ENCODE measurements at regions not wholly inside any gene's neighbourhood (a gene's known extent, or its start where the extent isn't known, plus 50 kb on each side); places are given as distances from the start of the nearest gene placed in this dataset.

DNA sequence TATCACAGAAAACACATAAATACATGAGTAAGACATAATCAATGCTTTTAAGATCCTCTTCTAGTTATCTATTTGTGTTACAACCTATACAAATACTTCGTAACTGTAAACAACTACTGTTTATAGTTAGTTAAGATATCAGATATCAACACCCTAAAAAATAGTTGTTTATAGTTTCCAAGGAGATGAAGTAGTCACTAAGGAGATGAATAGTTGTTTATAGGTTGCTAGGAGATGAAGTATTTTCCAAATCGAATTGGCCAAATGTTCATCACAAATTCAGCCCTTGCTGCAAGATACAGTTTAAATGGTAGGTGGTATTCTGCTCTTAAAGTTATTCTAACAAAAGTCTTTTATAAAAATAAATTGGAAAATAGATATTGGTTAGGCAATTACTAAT lies 618.2 kb upstream of the PCDH10 start:
- no peak for DNase-seq (ENCODE audit: low read depth, low spot score)

DNA sequence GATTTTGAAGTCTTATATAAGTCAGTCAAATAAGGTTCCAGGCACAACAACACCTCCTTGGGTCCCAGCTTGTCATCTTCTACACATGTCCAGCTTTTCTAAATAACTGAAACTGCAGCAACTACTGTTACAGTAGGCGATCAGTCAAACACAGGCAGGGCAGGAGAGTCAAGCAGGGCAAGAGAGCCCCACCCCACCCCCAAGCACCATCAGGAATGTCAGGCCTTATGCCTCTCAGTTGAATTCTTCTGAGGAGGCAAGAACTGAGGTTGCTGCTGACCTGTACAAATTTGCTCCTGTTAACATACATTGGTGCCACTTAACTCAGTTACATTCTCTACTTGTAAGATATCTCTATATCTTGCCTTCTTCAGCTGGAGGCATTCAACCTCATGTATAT lies 608.8 kb upstream of the PCDH10 start:
- DNase-seq (ENCODE audit: low read depth, low spot score) = no peak

DNA sequence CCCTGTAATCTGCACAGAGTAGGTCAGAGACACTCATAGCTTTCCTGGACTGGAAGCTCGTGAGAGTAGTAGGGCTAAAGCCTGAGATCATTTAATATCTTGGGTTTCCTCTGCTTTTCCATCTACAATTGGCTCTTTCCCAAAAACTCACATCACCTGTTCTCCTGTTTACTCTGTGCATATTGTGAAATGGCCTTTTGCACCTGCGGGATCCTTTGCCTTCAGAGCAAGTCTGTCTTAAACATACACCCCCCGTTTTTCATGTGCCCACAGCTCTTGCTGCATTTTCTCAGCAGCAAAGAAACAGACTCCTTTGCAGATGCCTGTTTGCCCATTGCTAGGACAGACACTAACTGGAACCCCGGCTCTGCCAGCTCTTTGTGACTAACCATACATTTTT lies 608.3 kb upstream of the PCDH10 start:
- DNase-seq (ENCODE audit: low read depth, low spot score) = no peak

DNA sequence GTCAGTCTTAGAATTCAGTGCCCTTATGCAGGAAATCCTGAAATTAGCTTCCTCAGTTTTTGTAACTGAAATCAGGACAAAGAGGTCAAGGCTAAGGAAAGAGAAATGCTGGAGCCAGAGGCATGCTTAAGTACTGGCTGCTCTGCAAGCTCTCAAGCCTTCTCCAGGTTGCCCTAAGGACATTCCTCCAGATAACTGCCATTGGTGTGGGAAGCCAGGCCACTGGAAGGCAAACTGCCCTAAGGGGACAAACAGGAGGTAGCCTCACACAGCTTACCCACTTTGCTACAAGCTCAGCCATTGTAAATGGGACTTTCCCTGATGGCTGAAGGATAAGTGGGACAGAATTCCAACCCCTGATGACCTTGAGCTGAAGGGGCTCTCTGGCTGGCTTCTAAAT lies 606.9 kb upstream of the PCDH10 start:
- no peak for DNase-seq (ENCODE audit: low read depth, low spot score)

DNA sequence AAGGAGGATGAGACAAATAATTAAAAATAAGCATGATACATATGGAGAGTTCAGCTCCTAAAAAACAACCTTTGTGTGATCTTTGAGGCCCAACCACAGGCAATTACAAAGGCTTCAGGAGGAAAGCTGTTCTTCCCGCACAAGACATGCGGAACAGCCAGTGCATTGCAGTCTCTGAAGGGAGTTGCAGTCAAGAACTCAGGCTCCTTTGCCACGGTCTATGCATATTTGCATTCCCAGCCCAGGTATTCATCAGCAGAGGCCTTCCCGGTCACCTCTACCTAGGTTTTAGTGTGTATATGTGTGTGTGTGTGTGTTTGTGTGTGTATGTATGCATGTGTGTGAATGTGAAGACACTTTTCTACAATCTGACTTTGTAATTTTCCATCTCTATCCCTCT lies 600.6 kb upstream of the PCDH10 start:
- DNase-seq (ENCODE audit: low read depth, low spot score) = no peak

DNA sequence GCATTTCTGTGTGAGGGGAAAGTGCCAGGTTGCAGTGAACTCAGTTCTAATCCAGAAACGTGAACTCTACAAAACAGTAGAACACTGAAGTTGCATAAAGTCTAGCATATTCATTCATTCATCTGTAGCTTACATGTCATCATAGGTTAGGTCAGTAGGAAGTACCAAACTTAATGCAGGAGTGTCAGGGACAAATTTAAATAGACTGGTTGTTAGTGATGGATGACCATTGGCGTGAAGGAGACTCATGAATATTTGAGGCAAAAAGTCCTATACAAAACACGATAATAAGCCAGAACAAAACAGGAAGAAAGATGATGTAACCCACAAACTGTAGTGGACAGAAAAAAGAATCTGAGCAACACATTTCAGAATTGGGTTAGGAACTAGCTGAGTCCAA lies 592.8 kb upstream of the PCDH10 start:
- DNase-seq (ENCODE audit: low read depth, low spot score) = no peak

DNA sequence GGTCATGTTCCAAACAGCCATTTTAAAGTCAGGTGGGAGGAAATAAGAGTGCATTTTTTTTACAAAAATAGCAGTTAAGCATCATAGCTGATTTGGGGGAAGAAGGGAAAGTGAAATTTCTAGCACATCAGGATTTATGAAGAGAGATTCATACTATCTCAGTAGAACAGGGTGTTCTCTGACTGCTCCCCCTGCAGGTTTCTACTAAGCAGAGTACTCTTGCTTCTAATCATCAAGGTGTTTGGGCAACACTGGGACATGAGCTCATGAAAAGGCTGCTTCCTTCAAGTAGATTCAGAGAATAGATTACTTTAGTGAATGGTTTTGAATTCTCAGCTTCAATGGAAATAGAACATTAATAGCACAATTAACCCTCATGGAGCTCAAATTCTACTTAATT lies 591.4 kb upstream of the PCDH10 start:
- DNase-seq (ENCODE audit: low read depth, low spot score) = peak; percentile 17

DNA sequence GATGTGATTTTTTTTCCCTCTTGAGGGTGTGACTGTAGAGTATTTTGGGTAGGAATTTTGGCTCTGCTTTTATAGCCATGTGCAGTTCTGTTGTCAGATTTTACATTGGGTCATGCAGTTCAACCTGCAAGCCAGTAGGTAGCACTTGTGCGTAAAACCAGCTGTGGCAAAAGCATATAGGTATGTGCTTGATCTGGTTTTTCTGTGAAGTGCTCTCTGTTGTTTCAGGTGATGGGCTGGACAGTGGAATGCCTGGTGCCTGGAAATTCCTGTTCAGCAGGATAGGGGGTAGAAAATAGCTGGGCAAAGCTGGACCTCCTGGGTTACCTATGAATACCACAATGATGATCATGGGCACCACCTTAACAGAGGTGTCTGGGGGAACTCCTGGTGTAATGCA lies 584.2 kb upstream of the PCDH10 start:
- no peak for DNase-seq (ENCODE audit: low read depth, low spot score)

DNA sequence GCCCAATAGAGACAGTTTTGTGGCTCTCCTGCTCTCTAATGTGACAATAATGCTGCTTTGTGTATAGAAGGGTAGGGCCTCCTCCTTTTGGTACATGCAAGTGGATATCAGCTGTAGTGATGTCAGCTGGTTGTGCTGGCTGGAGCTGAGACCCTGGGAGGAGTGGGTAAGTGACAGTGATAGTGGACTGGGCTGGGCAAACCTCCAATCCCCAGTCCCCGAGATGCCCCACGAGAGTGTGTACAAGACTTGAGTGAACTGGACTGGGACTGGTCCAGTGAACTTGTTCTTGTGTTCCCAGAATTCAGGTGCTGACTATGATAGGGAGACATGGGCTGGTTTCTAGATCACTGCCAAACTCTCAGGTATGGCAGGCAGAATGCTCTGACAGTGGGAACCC lies 583.6 kb upstream of the PCDH10 start:
- DNase-seq (ENCODE audit: low read depth, low spot score) = no peak

DNA sequence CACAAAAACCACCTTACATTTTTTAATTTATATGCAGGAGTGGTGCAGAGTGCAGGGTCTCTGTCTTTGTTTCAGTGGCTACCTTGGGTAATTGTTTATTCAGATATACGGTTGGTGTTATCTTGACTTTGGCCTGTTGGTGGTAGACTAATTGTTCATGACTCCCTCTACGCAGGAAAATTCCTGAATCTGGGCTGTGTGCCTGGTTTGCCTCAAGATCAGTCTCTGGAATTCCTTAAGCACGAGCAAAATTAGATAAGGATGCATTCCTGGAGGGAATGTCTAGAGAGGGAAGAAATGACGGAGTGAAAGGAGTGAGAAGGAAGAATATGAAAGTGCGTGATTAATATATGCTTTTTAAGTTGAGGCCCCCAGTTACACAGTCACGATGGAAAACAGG lies 576.9 kb upstream of the PCDH10 start:
- no peak for DNase-seq (ENCODE audit: low read depth, low spot score)

DNA sequence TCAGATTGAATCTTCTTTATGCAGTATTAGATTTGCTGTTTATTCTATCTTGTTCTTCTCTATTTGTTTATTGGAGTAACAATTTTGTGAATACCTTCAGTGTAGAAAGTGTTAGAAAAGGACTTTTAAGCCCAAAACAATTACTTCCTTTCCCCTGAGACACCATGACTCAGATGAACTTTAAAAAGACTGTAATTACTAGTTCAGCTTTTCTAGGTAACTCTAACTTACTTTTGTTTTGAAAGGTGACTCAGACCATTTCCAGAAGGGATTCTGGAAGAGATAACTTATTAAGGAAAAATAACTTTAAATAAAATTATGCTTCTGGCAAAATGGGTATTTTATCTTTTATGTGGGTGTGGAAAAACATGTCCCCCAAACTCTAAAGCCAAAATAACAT lies 561.5 kb upstream of the PCDH10 start:
- DNase-seq (ENCODE audit: low read depth, low spot score) = no peak

DNA sequence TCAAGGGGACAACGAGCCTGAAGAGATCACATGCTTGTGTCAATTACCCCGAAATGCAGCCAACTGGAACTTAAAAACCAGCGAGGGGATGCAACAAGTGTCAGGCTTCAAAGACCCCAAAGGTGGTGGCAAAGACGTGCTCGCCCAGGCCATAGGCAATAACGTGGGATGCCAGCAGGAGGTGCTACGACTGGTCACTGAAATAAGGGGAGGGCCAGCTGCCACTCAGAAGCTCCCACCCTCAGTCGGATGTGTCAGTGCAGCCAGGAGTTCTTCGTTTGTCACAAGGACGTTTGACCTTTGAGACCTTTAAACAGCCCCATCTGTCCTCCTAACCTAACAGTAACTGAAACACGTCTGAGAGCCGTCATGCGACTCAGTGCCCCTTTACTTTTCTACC lies 556.8 kb upstream of the PCDH10 start:
- DNase-seq (ENCODE audit: low read depth, low spot score) = no peak

DNA sequence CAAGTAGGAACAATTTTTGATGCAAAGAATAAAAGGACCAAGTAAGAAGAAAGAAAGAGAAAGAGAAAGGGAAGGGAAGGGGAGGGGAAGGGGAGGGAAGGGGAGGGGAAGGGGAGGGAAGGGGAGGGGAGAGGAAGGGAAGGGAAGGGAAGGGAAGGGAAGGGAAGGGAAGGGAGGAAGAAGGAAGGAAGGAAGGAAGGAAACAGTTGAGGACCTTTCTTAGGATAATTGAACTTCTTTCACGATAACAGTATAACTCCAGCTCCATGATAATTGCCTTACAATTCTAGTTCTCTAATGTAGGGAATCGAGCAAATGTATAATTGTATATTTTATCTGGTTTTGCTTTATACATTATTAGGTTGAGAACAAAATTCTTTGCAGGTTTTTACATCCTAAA lies 556.2 kb upstream of the PCDH10 start:
- DNase-seq (ENCODE audit: low read depth, low spot score) = no peak

DNA sequence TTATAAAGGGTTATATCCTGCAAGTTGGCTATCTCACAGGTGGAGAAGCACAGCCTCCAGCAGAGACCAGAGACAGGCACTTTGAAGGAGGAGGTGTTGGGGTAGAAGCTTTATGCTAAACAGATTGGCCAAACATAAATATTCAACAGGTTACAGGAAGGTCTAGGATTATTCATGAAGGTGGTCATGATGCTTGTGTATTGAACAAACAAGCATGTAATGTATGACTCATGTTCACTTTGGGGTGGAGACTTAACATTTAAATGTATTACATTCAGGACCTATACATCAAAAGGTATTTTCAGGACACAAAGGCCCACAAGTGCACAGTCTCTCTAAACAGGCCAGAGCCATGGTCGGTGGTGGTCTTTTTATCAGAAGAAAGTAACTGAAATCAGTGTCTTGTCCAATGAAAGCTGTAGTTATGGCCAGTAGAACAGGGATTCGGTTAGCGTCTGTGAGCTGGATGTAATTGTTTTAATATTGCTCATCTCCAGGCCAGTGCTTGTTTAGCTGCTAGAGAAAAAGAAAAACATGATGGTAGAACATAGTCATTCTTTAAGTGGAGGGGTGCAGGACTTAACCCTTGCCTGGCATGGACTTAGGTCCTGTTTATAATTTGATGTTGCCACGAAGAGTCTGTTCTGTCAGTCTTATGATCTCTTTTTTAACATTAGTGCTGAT lies 555.2 kb upstream of the PCDH10 start:
- no peak for DNase-seq (ENCODE audit: low read depth, low spot score)

DNA sequence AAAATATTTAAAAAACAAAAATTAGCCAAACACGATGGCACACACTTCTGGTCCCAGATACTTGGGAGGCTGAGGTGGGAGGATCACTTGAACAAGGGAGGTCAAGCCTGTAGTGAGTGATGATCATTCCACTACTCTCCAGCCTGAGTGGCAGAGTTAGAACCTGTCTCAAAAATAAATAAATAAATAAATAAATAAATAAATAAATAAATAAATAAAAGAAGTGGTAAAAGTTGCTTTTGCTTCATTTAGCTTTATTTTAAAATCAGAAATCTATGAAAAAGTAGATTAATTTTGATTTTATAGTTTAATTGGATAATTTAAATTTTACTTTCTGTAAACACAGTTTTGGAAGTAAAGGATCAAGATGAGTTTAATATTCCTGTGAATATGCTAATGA lies 552.9 kb upstream of the PCDH10 start:
- no peak for DNase-seq (ENCODE audit: low read depth, low spot score)

DNA sequence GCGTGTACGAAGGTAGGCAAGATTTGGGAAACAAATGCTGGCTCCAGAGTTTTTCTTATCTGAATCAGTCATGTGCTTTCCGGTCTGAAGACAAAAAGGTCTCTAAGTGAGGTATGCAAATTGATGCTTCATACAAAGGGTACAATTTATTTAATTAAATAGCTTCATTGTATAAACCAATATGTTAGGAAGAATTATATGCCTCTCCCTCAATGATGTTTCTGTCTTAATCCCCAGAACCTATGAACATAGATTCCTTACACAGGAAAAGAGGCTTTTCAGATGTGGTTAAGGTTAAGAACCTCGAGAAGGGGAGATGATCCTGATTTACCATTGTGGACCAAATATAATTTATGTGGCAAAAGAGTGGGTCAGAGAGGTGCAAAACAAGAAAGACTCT lies 543.5 kb upstream of the PCDH10 start:
- no peak for DNase-seq (ENCODE audit: low read depth, low spot score)

DNA sequence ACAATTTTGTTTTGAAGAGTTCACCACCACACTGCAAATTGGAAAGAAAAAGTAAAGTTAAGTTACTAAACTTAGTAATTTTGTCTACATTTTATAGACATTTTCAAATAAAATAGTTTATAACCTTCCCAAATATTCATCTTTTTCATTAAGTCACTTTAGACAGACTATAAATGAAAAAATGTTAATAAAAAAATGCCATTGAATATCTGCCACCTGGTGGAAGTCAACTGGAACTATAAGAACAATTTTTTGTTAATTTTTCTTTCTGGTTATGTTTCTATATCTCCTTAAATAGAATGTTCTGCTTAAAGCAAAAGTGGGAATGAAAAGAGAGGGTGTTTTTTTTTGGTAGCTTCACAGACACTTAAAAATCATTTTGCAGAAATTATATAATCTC lies 534.4 kb upstream of the PCDH10 start:
- DNase-seq (ENCODE audit: low read depth, low spot score) = no peak

DNA sequence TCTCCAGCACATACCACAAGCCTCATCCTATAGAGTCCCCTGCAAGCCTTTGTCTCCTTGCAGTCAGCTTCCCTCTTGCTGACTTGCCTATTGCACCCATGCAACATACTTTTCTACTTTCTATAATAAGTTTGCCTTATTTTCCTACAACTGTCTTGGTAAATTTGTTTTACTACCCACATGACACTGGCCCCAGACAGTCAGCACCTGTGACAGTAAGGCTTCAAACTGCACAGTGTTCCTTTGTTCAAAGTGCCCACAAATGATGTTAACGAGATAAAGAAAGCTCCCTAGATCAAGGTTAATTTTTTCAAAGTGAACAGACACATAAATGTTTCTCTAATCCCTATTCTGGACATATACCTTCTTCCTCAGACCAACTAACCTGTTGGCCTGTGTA lies 529.1 kb upstream of the PCDH10 start:
- DNase-seq (ENCODE audit: low read depth, low spot score) = no peak

DNA sequence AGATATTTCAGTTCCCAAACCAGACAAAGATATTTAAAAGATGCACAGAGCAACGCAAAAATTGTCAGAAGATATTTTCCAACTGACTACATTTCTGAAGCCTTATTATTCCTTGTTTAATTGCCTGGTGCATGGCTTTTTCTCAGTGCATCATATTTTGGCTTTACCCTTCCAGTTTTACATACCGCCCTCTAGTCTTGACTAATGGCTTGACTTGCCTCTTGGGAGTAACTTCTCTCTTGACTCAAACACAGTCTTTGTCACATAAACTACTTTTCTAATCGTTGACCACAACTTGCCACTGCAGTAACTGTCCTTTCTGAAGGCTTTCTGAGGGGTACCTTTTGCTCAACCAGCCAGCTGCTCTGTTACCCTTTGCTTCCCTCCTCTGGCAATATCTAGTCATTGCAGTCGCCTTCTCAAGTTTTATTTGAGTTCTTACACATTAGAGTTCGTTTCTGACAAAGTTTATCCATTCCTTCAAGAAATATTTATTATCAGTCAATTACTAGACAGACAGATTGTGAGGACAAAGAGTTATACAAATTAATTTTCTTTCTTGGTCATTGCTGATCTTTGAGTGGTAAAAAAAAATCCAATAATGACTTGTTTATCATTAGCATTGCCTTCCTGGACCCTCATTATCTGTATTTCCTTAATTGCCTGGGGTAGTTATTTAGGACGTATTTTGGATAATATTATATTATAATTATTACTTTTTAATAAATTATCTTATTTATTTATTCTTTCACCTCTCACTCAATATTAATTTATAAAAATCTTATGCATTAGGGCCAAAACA lies 506.9 kb upstream of the PCDH10 start:
- peak; percentile 70 for DNase-seq (ENCODE audit: low read depth, low spot score)

DNA sequence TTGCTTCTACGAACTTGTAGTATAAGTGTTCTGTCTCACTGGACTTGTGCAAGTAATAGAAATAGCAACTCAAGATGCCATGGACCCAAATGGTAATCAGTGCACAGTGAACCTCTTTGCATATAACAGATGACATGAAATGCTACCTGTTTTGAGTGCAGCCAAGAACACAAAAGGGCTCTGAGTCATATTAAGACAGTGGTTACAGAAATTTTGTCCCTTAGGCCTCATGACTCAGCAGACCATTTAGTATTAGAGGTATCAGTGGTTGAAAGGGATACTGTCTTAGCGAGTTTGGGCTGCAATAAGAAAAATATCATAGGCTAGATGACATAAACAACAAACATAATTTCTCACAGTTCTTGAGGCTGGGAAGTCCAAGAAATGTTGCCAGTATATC lies 502.9 kb upstream of the PCDH10 start:
- DNase-seq (ENCODE audit: low read depth, low spot score) = no peak

DNA sequence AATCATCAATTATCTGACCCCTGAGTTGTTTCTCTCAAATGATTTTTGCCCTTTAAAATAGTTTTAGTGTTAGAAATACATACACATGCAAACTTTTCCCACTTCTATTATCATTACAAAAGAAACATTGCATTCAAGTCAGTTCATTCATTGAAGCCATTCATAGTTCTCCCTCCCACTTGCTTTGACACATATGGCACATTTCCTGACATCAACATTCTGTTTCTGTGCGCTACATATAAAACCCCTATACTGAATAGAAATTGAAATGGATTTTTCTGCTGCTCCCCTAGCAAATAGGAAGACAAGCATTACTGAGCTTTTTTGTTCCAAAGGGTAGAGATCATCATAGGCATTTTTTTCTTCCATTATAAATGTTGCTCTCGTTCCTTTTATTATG lies 497.9 kb upstream of the PCDH10 start:
- no peak for DNase-seq (ENCODE audit: low read depth, low spot score)

DNA sequence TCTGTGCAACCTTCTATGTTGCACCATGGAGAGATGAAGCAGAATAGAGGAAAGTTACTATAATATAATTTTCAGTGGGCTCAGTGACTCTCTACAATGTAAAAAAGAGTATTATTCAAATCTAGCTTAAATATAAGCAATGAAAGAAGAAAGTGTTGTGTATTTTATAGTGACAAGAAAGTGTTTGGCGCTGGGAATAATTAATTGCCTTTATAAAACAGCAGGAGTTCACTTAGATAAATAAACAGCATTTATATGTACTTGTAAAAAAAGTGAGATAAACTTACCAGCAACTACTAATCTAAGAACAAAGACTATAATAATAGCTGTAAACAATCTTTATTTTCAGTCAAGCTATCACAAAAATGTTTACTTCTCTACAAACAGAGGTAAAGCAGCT lies 488.9 kb upstream of the PCDH10 start:
- DNase-seq (ENCODE audit: low read depth, low spot score) = no peak

DNA sequence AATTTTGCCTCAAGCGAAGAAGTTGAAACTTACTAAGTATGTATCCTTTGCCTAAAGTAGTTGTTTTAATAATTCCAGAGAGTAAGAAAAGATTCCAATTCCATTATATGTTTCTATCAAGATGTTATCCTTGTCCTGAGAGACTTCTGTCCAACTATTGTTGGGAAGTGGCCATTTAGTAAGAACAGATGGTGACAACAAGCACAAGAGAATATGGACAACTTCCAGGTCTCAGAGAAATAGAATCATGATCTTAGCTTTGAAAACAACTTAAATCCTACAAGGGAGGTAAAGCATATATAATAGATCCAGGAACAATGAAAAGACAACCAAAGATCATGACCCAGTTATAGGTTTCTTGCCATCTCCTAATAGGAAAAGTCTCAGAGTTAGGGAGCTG lies 486.6 kb upstream of the PCDH10 start:
- DNase-seq (ENCODE audit: low read depth, low spot score) = no peak

DNA sequence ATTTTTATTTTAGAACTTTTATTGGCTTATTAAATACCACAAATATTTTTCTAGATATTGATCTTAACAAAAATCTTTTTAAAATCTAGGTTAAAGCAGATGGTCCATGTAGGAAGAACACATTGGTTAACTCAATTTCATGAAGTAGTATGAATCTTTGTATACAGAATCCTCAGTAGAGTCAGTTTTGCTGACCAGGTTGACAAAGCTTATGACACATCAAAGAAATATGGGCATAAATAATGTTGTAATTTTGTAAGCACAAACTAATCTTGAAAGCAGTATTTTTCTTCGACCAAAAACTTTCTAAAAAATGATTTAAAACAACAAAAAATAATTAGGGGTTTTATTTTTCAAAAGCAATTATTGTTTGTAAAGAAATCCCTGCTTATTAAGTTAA lies 479.3 kb upstream of the PCDH10 start:
- DNase-seq (ENCODE audit: low read depth, low spot score) = no peak
